ENCODE measurements at regions not wholly inside any gene's neighbourhood (a gene's known extent, or its start where the extent isn't known, plus 50 kb on each side); places are given as distances from the start of the nearest gene placed in this dataset.
"Not testable (repeated sequence)": the region's sequence is repeated elsewhere in the genome, so short reads cannot be mapped to it uniquely, and the experiment has no call there.

GRCh38 chr6:27616328-27617045 lies 143.6 kb upstream of the ZNF184 start:
- Histone ChIP-seq H3K4me3 (ENCODE audit: low read depth in 1 of 5, low read length in 5 of 5) (peak overlapping the region in 1 of 5 donors; percentile 70), H3K36me3 (ENCODE audit: control insufficient read depth in 5 of 5, insufficient read depth in 5 of 5, low read length in 5 of 5) (no peaks in the 10 kb centered on the region)

GRCh38 chr6:27611451-27611850 lies 138.5 kb upstream of the ZNF184 start:
- no peaks in the 10 kb centered on the region for H3K9me3 ChIP-seq (ENCODE audit: control insufficient read depth in 5 of 5, low read length in 5 of 5)
- no peak overlapping the region for H3K27ac ChIP-seq (ENCODE audit: low read depth, low read length)
- no peaks in the 10 kb centered on the region for H3K4me1 ChIP-seq (ENCODE audit: control insufficient read depth in 5 of 5, insufficient read depth in 5 of 5, low read length in 5 of 5)
- H3K9ac ChIP-seq (ENCODE audit: low read length in 5 of 5) = no peak overlapping the region
- peaks cover 0 to 15% (median 1%) of the 10 kb centered on the region in 5 donors for H3K27me3 ChIP-seq (ENCODE audit: control insufficient read depth in 5 of 5, insufficient read depth in 4 of 5, low read length in 5 of 5)
- no peak overlapping the region for H3K4me3 ChIP-seq (ENCODE audit: low read depth in 1 of 5, low read length in 5 of 5)
- H3K36me3 ChIP-seq (ENCODE audit: control insufficient read depth in 5 of 5, insufficient read depth in 5 of 5, low read length in 5 of 5) = no peaks in the 10 kb centered on the region

More at GRCh38 chr6:27616328-27617045, 143.6 kb upstream of the ZNF184 start:
- H3K9ac ChIP-seq (ENCODE audit: low read length in 5 of 5) = no peak overlapping the region
- H3K27me3 ChIP-seq (ENCODE audit: control insufficient read depth in 5 of 5, insufficient read depth in 4 of 5, low read length in 5 of 5) = peaks cover 3 to 23% (median 5%) of the 10 kb centered on the region in 5 donors
- H3K4me1 ChIP-seq (ENCODE audit: control insufficient read depth in 5 of 5, insufficient read depth in 5 of 5, low read length in 5 of 5) = peaks cover 0 to 15% (median 13%) of the 10 kb centered on the region in 5 donors
- no peaks in the 10 kb centered on the region for H3K9me3 ChIP-seq (ENCODE audit: control insufficient read depth in 5 of 5, low read length in 5 of 5)
- H3K27ac ChIP-seq (ENCODE audit: low read depth, low read length) = no peak overlapping the region

DNA sequence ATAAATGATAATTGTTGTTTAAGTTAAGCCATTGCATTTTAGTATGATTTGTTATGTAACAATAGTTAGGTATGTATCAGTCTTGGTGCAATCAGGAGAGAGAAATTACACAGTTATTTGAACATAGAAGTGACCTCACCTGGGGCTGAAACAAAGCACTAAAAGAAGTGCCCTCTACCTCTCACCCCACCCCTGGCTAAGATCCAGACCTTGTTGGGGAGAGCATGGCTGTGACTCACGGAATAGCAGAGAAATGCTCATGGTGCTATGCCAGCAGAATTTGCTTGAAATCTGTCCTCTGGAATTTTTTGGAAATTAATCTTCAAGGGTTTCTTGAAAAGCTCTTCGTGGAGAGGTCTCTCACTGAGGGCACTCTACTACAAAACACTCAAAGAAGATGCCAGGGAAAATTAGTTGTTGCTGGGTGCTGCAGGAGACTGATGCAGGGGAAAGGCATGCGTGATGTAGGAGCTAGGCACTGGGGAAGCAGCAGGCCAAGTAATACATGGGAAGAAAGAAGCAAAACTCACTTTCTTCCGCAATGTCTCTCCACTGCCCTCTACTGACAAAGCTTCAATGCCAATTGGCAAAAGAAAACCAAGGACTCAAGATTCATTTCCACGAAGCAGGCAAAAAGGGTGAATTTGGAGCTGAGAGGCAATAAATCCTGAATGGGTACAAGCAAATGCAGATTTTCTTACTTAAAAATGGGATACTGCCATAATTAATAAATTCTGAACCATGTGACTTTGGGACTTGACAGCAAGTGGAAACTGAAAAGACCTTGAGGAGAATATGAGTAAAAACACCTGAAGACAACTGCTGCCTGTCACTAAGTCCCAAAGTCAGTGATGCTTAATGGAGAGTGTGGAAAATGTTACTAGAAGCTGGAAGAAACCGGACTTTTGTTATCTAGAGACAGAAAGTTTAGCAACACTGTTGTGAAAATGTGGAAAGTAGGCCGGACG lies 136.3 kb upstream of the ZNF184 start:
- Histone ChIP-seq H3K27ac (ENCODE audit: low read depth, low read length) (no peak overlapping the region), H3K9ac (ENCODE audit: low read length in 5 of 5) (no peak overlapping the region), H3K9me3 (ENCODE audit: control insufficient read depth in 5 of 5, low read length in 5 of 5) (no peaks in the 10 kb centered on the region), H3K4me1 (ENCODE audit: control insufficient read depth in 5 of 5, insufficient read depth in 5 of 5, low read length in 5 of 5) (peaks cover 0 to 10% (median 6%) of the 10 kb centered on the region in 5 donors), H3K27me3 (ENCODE audit: control insufficient read depth in 5 of 5, insufficient read depth in 4 of 5, low read length in 5 of 5) (peaks cover 2 to 32% (median 5%) of the 10 kb centered on the region in 5 donors), H3K4me3 (ENCODE audit: low read depth in 1 of 5, low read length in 5 of 5) (no peak overlapping the region), H3K36me3 (ENCODE audit: control insufficient read depth in 5 of 5, insufficient read depth in 5 of 5, low read length in 5 of 5) (no peaks in the 10 kb centered on the region)

DNA sequence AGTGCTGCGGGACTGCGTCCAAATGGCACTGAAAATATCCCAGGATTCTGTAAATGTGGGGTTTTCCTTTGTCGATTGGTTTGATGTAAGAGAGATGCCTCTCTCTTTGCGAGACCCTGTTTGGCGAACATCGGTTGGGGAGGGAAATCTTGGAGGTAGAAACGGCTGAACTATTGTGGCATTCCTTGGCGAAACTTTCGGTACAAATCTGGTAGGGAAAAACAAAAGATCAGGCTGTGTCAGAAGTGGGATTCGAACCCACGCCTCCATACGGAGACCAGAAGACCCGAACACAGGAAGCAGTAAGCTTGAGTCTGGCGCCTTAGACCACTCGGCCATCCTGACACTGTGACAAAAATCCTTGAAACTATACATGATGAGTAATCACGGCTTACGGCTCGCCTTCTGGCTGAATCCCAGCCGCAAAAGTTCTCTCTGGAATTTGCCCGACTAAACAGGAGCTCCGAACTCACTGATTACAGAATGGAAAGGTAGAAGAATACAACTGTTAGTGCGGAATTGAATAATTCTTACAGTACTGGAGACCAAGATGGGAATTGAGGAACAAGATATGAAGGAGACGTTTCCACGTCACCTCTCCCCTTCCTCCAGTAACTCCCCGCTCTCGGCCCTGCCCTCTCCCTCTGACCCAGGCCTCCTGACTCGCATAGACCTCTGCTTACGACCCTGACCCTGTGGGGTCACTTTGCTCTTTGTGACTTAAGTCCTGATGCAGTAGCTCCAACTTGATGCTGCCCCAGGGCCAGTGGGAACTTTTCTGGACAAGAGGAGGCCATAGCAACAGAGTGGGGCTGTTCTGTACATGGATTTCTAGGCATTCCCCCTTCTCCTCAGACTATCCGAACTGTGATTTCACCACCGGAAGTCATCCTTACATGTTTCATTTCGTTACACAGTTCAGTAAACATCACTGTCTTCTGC lies 132.8 kb upstream of the ZNF184 start:
- Histone ChIP-seq H3K4me1 (ENCODE audit: control insufficient read depth in 5 of 5, insufficient read depth in 5 of 5, low read length in 5 of 5) (peaks cover 0 to 10% (median 6%) of the 10 kb centered on the region in 5 donors), H3K27me3 (ENCODE audit: control insufficient read depth in 5 of 5, insufficient read depth in 4 of 5, low read length in 5 of 5) (peaks cover 7 to 39% (median 14%) of the 10 kb centered on the region in 5 donors), H3K9me3 (ENCODE audit: control insufficient read depth in 5 of 5, low read length in 5 of 5) (no peaks in the 10 kb centered on the region), H3K27ac (ENCODE audit: low read depth, low read length) (no peak overlapping the region), H3K36me3 (ENCODE audit: control insufficient read depth in 5 of 5, insufficient read depth in 5 of 5, low read length in 5 of 5) (no peaks in the 10 kb centered on the region), H3K4me3 (ENCODE audit: low read depth in 1 of 5, low read length in 5 of 5) (peak overlapping the region; percentile 25 to 52 (median 38)), H3K9ac (ENCODE audit: low read length in 5 of 5) (no peak overlapping the region)

GRCh38 chr6:27604986-27605385 lies 132.1 kb upstream of the ZNF184 start:
- no peaks in the 10 kb centered on the region for H3K36me3 ChIP-seq (ENCODE audit: control insufficient read depth in 5 of 5, insufficient read depth in 5 of 5, low read length in 5 of 5)
- H3K9me3 ChIP-seq (ENCODE audit: control insufficient read depth in 5 of 5, low read length in 5 of 5) = no peaks in the 10 kb centered on the region
- H3K27me3 ChIP-seq (ENCODE audit: control insufficient read depth in 5 of 5, insufficient read depth in 4 of 5, low read length in 5 of 5) = peaks cover 12 to 43% (median 15%) of the 10 kb centered on the region in 5 donors
- H3K27ac ChIP-seq (ENCODE audit: low read depth, low read length) = no peak overlapping the region
- peaks cover 0 to 10% (median 6%) of the 10 kb centered on the region in 5 donors for H3K4me1 ChIP-seq (ENCODE audit: control insufficient read depth in 5 of 5, insufficient read depth in 5 of 5, low read length in 5 of 5)
- no peak overlapping the region for H3K9ac ChIP-seq (ENCODE audit: low read length in 5 of 5)
- H3K4me3 ChIP-seq (ENCODE audit: low read depth in 1 of 5, low read length in 5 of 5) = peak overlapping the region; percentile 25 to 52 (median 38)

DNA sequence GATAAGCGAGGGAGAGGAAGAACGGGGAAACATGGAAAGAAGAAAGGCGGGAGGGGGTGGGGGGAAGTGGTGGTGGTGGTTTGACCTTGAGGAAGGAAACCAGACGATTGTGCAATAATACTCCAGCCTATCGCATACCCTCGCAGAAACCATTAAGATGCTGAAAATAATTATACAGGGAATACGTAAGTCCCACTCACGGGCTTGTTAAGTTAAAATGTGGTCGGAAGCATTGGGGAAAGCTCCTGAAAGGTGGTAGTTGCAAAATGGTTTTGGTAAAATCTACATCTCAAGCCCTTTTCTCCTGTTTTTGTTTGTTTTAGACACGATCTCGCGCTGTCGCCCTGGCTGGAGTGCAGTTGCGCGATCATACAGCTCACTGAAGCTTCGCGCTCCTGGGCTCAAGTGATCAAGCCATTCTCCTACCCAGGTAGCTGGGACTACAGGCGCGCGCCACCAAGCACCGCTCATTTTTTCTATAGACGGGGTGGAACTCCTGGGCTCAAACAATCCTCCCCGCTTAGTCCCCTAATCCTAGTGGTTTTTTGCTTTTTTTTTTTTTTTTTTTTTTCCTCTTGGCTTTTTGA lies 128.9 kb upstream of the ZNF184 start:
- Histone ChIP-seq H3K4me1 (ENCODE audit: control insufficient read depth in 5 of 5, insufficient read depth in 5 of 5, low read length in 5 of 5) (peaks cover 0 to 10% (median 6%) of the 10 kb centered on the region in 5 donors), H3K9me3 (ENCODE audit: control insufficient read depth in 5 of 5, low read length in 5 of 5) (no peaks in the 10 kb centered on the region), H3K27ac (ENCODE audit: low read depth, low read length) (no peak overlapping the region), H3K9ac (ENCODE audit: low read length in 5 of 5) (no peak overlapping the region), H3K27me3 (ENCODE audit: control insufficient read depth in 5 of 5, insufficient read depth in 4 of 5, low read length in 5 of 5) (peaks cover 14 to 46% (median 18%) of the 10 kb centered on the region in 5 donors), H3K4me3 (ENCODE audit: low read depth in 1 of 5, low read length in 5 of 5) (no peak overlapping the region), H3K36me3 (ENCODE audit: control insufficient read depth in 5 of 5, insufficient read depth in 5 of 5, low read length in 5 of 5) (no peaks in the 10 kb centered on the region)

- peaks cover 12 to 35% (median 18%) of the 10 kb centered on the region in 5 donors for H3K27me3 ChIP-seq (ENCODE audit: control insufficient read depth in 5 of 5, insufficient read depth in 4 of 5, low read length in 5 of 5)
These were observed 127.1 kb upstream of the ZNF184 start for GRCh38 chr6:27599859-27600532.

DNA sequence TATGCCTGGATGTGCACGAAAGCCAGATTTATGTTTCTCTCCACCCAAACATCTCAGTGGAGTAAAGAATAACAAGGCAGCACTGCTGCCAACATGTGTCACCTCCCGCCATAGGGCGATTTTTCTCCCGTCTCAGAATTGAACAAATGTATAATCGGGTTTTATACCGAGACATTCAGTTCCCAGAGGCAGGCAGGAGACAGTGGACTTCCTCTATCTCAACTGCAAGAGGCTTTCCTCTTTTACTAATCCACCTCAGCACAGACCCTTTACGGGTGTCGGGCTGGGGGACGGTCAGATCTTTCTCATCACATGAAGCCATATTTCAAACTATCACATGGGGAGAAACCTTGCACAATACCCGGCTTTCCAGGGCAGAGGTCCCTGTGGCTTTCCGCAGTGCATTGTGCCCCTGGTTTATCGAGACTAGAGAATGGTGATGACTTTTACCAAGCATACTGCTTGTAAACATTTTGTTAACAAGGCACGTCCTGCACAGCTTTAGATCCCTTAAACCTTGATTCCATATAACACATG lies 124.2 kb upstream of the ZNF184 start:
- not testable (repeated sequence) for H3K36me3 ChIP-seq (ENCODE audit: control insufficient read depth in 5 of 5, insufficient read depth in 5 of 5, low read length in 5 of 5); H3K9ac ChIP-seq (ENCODE audit: low read length in 5 of 5); H3K4me3 ChIP-seq (ENCODE audit: low read depth in 1 of 5, low read length in 5 of 5); H3K27ac ChIP-seq (ENCODE audit: low read depth, low read length); H3K9me3 ChIP-seq (ENCODE audit: control insufficient read depth in 5 of 5, low read length in 5 of 5)
- Histone ChIP-seq H3K27me3 (ENCODE audit: control insufficient read depth in 5 of 5, insufficient read depth in 4 of 5, low read length in 5 of 5) (peaks cover 16 to 39% (median 25%) of the 10 kb centered on the region in 5 donors), H3K4me1 (ENCODE audit: control insufficient read depth in 5 of 5, insufficient read depth in 5 of 5, low read length in 5 of 5) (peaks cover 2 to 15% (median 13%) of the 10 kb centered on the region in 5 donors)

More at GRCh38 chr6:27599859-27600532, 127.1 kb upstream of the ZNF184 start:
- Histone ChIP-seq H3K9me3 (ENCODE audit: control insufficient read depth in 5 of 5, low read length in 5 of 5) (no peaks in the 10 kb centered on the region), H3K4me1 (ENCODE audit: control insufficient read depth in 5 of 5, insufficient read depth in 5 of 5, low read length in 5 of 5) (peaks cover 0 to 2% (median 0%) of the 10 kb centered on the region in 5 donors), H3K9ac (ENCODE audit: low read length in 5 of 5) (no peak overlapping the region), H3K4me3 (ENCODE audit: low read depth in 1 of 5, low read length in 5 of 5) (no peak overlapping the region), H3K36me3 (ENCODE audit: control insufficient read depth in 5 of 5, insufficient read depth in 5 of 5, low read length in 5 of 5) (no peaks in the 10 kb centered on the region), H3K27ac (ENCODE audit: low read depth, low read length) (no peak overlapping the region)

All from subcutaneous abdominal adipose tissue (tissue), 5 donors.